SK-N-SH (cell line): ENCODE measurements at regions not wholly inside any gene's neighbourhood (a gene's known extent, or its start where the extent isn't known, plus 50 kb on each side); places are given as distances from the start of the nearest gene placed in this dataset.

Source experiments
- CTCF ChIA-PET: fragments of 300-600, 350-600 bp; formaldehyde crosslinking; extraction: SDS; loops from one replicate; lab custom pipeline; 2021; lab: Yijun Ruan, JAX
- POLR2A ChIA-PET: fragments of 350-600 bp; sonication (Branson Sonifier 250); formaldehyde crosslinking; extraction: SDS; loops from one replicate; lab custom pipeline; 2020; ENCODE audit warnings: antibody characterized with exemption, inconsistent platforms; lab: Yijun Ruan, JAX
- DNase-seq: peaks from one replicate; pipeline ENCODE4 v3.0.0; 2012
- H2AFZ ChIP-seq: fragments of 200-600 bp; sonication (generic); 2 replicates; pipeline ENCODE4 v1.8.1; 2016; ENCODE audit warnings: antibody characterized with exemption, mild to moderate bottlenecking, low read depth
- H3F3A ChIP-seq: fragments of 200-600 bp; sonication (generic); replicated peaks from 2 replicates; pipeline ENCODE3; 2016; ENCODE audit warnings: antibody characterized with exemption, mild to moderate bottlenecking; ENCODE audit not compliant: insufficient read depth
- H3K27ac ChIP-seq, 2 experiments: fragments of 200-500 bp in 1 of 2; fragments of 200-600 bp in 1 of 2; sonication (Bioruptor generic) in 1 of 2; sonication (generic), shearing (Covaris generic) in 1 of 2; 2 replicates each; pipeline versions ENCODE4 v1.5.1 to v1.6.1; 2014 to 2016; ENCODE audit warnings: low read depth in 2 of 2, inconsistent platforms in 1 of 2, low read length in 1 of 2, mild to moderate bottlenecking in 1 of 2, mixed read lengths in 1 of 2
- H3K27me3 ChIP-seq: fragments of 200-600 bp; sonication (generic), shearing (Covaris generic); 2 replicates; pipeline ENCODE4 v1.6.1; 2016; ENCODE audit warnings: mixed run types; ENCODE audit not compliant: insufficient read depth
- H3K36me3 ChIP-seq, 2 experiments: fragments of 200-500 bp in 1 of 2; fragments of 200-600 bp in 1 of 2; sonication (Bioruptor generic) in 1 of 2; sonication (generic) in 1 of 2; replicated peaks in 1 of 2; 2 replicates each; pipeline versions ENCODE3 to v1.5.1; 2014 to 2016; ENCODE audit warnings: low read length in 1 of 2, mild to moderate bottlenecking in 1 of 2; ENCODE audit not compliant: insufficient read depth in 2 of 2, control insufficient read depth in 1 of 2
- H3K4me1 ChIP-seq, 2 experiments: fragments of 200-500 bp in 1 of 2; fragments of 200-600 bp in 1 of 2; sonication (Bioruptor generic) in 1 of 2; sonication (generic), shearing (Covaris generic) in 1 of 2; 2 replicates each; pipeline versions ENCODE4 v1.5.1 to v1.6.1; 2014 to 2016; ENCODE audit warnings: low read depth in 1 of 2, low read length in 1 of 2, mixed run types in 1 of 2; ENCODE audit not compliant: insufficient read depth in 2 of 2, control insufficient read depth in 1 of 2
- H3K4me2 ChIP-seq: fragments of 200-600 bp; sonication (generic), shearing (Covaris generic); 2 replicates; pipeline ENCODE4 v1.6.1; 2017; ENCODE audit warnings: mixed run types
- H3K4me3 ChIP-seq, 2 experiments: fragments of 200-500 bp in 1 of 2; fragments of 200-600 bp in 1 of 2; sonication (Bioruptor generic) in 1 of 2; sonication (generic), shearing (Covaris generic) in 1 of 2; 2 replicates each; pipeline versions ENCODE4 v1.5.1 to v1.8.1; 2014 to 2016; ENCODE audit warnings: low read depth in 2 of 2, inconsistent platforms in 1 of 2, low read length in 1 of 2, mild to moderate bottlenecking in 1 of 2, mixed read lengths in 1 of 2, moderate library complexity in 1 of 2
- H3K79me2 ChIP-seq: fragments of 200-600 bp; sonication (generic); 2 replicates; pipeline ENCODE4 v1.8.1; 2017; ENCODE audit warnings: mild to moderate bottlenecking; ENCODE audit not compliant: insufficient read depth
- H3K9ac ChIP-seq: fragments of 200-600 bp; sonication (generic); 2 replicates; pipeline ENCODE4 v1.6.1; 2017; ENCODE audit warnings: mixed run types
- H3K9me2 ChIP-seq: fragments of 200-600 bp; sonication (generic); 2 replicates; pipeline ENCODE4 v1.6.1; 2017; ENCODE audit warnings: mixed run types
- H3K9me3 ChIP-seq: fragments of 200-600 bp; sonication (generic); 2 replicates; pipeline ENCODE4 v1.6.1; 2017; ENCODE audit warnings: mixed run types, mild to moderate bottlenecking, moderate library complexity
- H4K20me1 ChIP-seq: fragments of 200-600 bp; sonication (generic); 2 replicates; pipeline ENCODE4 v1.6.1; 2017; ENCODE audit warnings: mild to moderate bottlenecking, mixed run types; ENCODE audit not compliant: insufficient read depth
- CHD2 ChIP-seq: fragments of 150-350 bp; IDR thresholded peaks from 2 replicates; pipeline ENCODE4 v1.6.1; 2018; ENCODE audit warnings: low read length; ENCODE audit not compliant: partially characterized antibody
- ELF1 ChIP-seq: IDR thresholded peaks from 2 replicates; pipeline ENCODE4 v1.4.0; 2012
- EP300 ChIP-seq, 2 experiments: IDR thresholded peaks; 2 replicates each; pipeline versions ENCODE4 v1.4.0 to v1.6.1; 2012; ENCODE audit warnings: borderline replicate concordance in 1 of 2, low read depth in 1 of 2, low read length in 1 of 2
- EZH2phosphoT487 ChIP-seq: fragments of 200-600 bp; sonication (generic); IDR thresholded peaks from 2 replicates; pipeline ENCODE4 v1.6.1; 2017; ENCODE audit warnings: low read depth, mixed run types, mild to moderate bottlenecking, antibody characterized with exemption, moderate library complexity, borderline replicate concordance
- FOXJ3 ChIP-seq: sonication (generic); formaldehyde crosslinking; IDR thresholded peaks from 2 replicates; pipeline ENCODE4 v1.5.1; 2020; ENCODE audit warnings: mild to moderate bottlenecking, missing genetic modification reagents
- FOXM1 ChIP-seq: IDR thresholded peaks from 2 replicates; pipeline ENCODE4 v1.4.0; 2012; ENCODE audit warnings: low read depth, mild to moderate bottlenecking
- GABPA ChIP-seq: IDR thresholded peaks from 2 replicates; pipeline ENCODE4 v1.4.0; 2012; ENCODE audit warnings: low read depth, mild to moderate bottlenecking
- GATA2 ChIP-seq: sonication (generic); formaldehyde crosslinking; IDR thresholded peaks from 2 replicates; pipeline ENCODE4 v1.5.0; 2020; ENCODE audit warnings: mild to moderate bottlenecking, missing genetic modification reagents
- JUND ChIP-seq: IDR thresholded peaks from 2 replicates; pipeline ENCODE4 v1.4.0; 2012
- NFIC ChIP-seq: IDR thresholded peaks from 2 replicates; pipeline ENCODE4 v1.4.0; 2012; ENCODE audit warnings: borderline replicate concordance
- NRF1 ChIP-seq: IDR thresholded peaks from 2 replicates; pipeline ENCODE4 v1.6.1; 2012; ENCODE audit warnings: low read depth, mild to moderate bottlenecking, low read length
- RAD21 ChIP-seq: IDR thresholded peaks from 2 replicates; pipeline ENCODE4 v1.6.1; 2012; ENCODE audit warnings: mild to moderate bottlenecking, low read length
- RFX5 ChIP-seq: IDR thresholded peaks from 2 replicates; pipeline ENCODE4 v1.6.1; 2012; ENCODE audit warnings: mild to moderate bottlenecking, improper control_type of control experiment, low read length
- RXRA ChIP-seq: IDR thresholded peaks from 2 replicates; pipeline ENCODE4 v1.4.0; 2012; ENCODE audit warnings: low read depth, mild to moderate bottlenecking, borderline replicate concordance
- TCF12 ChIP-seq: IDR thresholded peaks from 2 replicates; pipeline ENCODE4 v1.4.0; 2012
- WGBS: methylation state at CpG from one replicate; pipeline ENCODE4 v1.1.6; 2017; ENCODE audit warnings: low lambda C conversion rate; 5-methylcytosine and 5-hydroxymethylcytosine counted together
- TF ChIP-seq, protein P1 (sequence below): IDR thresholded peaks from 2 replicates; pipeline ENCODE4 v1.4.0; 2012; ENCODE audit warnings: low read depth
- TF ChIP-seq, protein P2 (sequence below): IDR thresholded peaks from 2 replicates; pipeline ENCODE4 v1.6.1; 2012; ENCODE audit warnings: mild to moderate bottlenecking, low read depth, low read length, moderate library complexity
- TF ChIP-seq, protein P3 (sequence below): fragments of 150-350 bp; IDR thresholded peaks from 2 replicates; pipeline ENCODE4 v1.6.1; 2017; ENCODE audit warnings: antibody characterized with exemption, low read length, low read depth, borderline replicate concordance
- TF ChIP-seq, protein P4 (sequence below): fragments of 150-350 bp; IDR thresholded peaks from 2 replicates; pipeline ENCODE4 v1.6.1; 2016; ENCODE audit warnings: mild to moderate bottlenecking, low read depth, low read length

DNA sequence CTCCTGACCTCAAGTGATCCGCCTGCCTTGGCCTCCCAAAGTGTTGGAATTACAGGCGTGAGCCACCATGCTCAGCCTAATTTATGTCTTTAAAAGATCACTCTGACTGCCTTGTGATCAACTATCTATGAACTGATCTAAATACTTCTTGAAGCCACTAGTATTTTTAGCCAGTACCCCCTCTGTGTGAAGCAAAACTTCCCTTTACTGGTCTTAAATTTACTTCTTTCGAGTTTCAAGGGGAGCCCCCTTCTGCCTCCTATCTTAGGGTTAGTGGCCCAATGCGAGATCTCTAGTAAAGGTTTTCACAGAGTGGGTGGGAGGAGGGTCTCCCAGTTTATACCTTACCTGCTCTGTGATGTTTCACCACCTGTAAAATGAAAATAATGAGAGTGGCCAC lies 66.1 kb upstream of the RPL11 start:
- Histone ChIP-seq H3K79me2 (no peaks in the 10 kb centered on the region), H2AFZ (no peak overlapping the region), H3K9me2 (no peaks in the 10 kb centered on the region), H3K4me1 (no peaks in the 10 kb centered on the region), H3K4me2 (no peak overlapping the region), H4K20me1 (no peaks in the 10 kb centered on the region), H3K9me3 (no peaks in the 10 kb centered on the region), H3K27ac (no peak overlapping the region), H3K9ac (no peak overlapping the region), H3F3A (peaks cover 3% of the 10 kb centered on the region), H3K4me3 (no peak overlapping the region), H3K27me3 (no peaks in the 10 kb centered on the region), H3K36me3 (no peaks in the 10 kb centered on the region)
- 79% methylated on average over 4 of the region's 4 CpGs for WGBS
- TF ChIP-seq EP300 (IDR thresholded peaks at IDR 0.05; ENCODE audit: borderline replicate concordance in 1 of 2, low read depth in 1 of 2, low read length in 1 of 2), result no peak
- TF ChIP-seq EZH2phosphoT487, result no peak
- TF ChIP-seq FOXJ3, result no peak
- no peak for TF ChIP-seq NFIC
- TF ChIP-seq, protein P1, sequence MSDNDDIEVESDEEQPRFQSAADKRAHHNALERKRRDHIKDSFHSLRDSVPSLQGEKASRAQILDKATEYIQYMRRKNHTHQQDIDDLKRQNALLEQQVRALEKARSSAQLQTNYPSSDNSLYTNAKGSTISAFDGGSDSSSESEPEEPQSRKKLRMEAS, result no peak
- TF ChIP-seq, protein P2, sequence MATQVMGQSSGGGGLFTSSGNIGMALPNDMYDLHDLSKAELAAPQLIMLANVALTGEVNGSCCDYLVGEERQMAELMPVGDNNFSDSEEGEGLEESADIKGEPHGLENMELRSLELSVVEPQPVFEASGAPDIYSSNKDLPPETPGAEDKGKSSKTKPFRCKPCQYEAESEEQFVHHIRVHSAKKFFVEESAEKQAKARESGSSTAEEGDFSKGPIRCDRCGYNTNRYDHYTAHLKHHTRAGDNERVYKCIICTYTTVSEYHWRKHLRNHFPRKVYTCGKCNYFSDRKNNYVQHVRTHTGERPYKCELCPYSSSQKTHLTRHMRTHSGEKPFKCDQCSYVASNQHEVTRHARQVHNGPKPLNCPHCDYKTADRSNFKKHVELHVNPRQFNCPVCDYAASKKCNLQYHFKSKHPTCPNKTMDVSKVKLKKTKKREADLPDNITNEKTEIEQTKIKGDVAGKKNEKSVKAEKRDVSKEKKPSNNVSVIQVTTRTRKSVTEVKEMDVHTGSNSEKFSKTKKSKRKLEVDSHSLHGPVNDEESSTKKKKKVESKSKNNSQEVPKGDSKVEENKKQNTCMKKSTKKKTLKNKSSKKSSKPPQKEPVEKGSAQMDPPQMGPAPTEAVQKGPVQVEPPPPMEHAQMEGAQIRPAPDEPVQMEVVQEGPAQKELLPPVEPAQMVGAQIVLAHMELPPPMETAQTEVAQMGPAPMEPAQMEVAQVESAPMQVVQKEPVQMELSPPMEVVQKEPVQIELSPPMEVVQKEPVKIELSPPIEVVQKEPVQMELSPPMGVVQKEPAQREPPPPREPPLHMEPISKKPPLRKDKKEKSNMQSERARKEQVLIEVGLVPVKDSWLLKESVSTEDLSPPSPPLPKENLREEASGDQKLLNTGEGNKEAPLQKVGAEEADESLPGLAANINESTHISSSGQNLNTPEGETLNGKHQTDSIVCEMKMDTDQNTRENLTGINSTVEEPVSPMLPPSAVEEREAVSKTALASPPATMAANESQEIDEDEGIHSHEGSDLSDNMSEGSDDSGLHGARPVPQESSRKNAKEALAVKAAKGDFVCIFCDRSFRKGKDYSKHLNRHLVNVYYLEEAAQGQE, result no peak
- no peak for TF ChIP-seq FOXM1
- no peak for TF ChIP-seq JUND
- no peak for TF ChIP-seq RAD21
- TF ChIP-seq RFX5, result no peak
- TF ChIP-seq, protein P3, sequence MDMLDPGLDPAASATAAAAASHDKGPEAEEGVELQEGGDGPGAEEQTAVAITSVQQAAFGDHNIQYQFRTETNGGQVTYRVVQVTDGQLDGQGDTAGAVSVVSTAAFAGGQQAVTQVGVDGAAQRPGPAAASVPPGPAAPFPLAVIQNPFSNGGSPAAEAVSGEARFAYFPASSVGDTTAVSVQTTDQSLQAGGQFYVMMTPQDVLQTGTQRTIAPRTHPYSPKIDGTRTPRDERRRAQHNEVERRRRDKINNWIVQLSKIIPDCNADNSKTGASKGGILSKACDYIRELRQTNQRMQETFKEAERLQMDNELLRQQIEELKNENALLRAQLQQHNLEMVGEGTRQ, result no peak
- no peak for TF ChIP-seq CHD2
- TF ChIP-seq, protein P4, sequence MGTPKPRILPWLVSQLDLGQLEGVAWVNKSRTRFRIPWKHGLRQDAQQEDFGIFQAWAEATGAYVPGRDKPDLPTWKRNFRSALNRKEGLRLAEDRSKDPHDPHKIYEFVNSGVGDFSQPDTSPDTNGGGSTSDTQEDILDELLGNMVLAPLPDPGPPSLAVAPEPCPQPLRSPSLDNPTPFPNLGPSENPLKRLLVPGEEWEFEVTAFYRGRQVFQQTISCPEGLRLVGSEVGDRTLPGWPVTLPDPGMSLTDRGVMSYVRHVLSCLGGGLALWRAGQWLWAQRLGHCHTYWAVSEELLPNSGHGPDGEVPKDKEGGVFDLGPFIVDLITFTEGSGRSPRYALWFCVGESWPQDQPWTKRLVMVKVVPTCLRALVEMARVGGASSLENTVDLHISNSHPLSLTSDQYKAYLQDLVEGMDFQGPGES, result no peak
- no peak for TF ChIP-seq NRF1
- TF ChIP-seq TCF12, result no peak
- no peak for TF ChIP-seq RXRA
- TF ChIP-seq ELF1, result no peak
- no peak for TF ChIP-seq GABPA
- no peak for TF ChIP-seq GATA2 (CRISPR knock-in tag)
- CTCF ChIA-PET, result interaction anchor here (0.9 to 3.5 kb wide), 3 partner anchors 10 to 128 kb away, joined by 3 to 19 read pairs (median 4); no protein-coding TSS in a partner anchor
- POLR2A ChIA-PET, result no interaction called here
- DNase-seq, result no peak
